LNCAP (cell line): ENCODE measurements at regions not wholly inside any gene's neighbourhood (a gene's known extent, or its start where the extent isn't known, plus 50 kb on each side); places are given as distances from the start of the nearest gene placed in this dataset.

Source experiments
- CTCF ChIP-seq: fragments of 450-650 bp; IDR thresholded peaks from 2 replicates; pipeline ENCODE4 v1.5.1; 2017; ENCODE audit warnings: mild to moderate bottlenecking

GRCh38 chr1:193846411-193846810 lies 660.0 kb upstream of the B3GALT2 start:
- no peak for TF ChIP-seq CTCF

GRCh38 chr1:193841857-193842256 lies 655.4 kb upstream of the B3GALT2 start:
- TF ChIP-seq CTCF: no peak

- no peak for TF ChIP-seq CTCF
These were observed 645.1 kb upstream of the B3GALT2 start for GRCh38 chr1:193831465-193831864.

- TF ChIP-seq CTCF: no peak
These were observed 641.1 kb upstream of the B3GALT2 start for GRCh38 chr1:193827516-193827915.

GRCh38 chr1:193819376-193819775 lies 633.0 kb upstream of the B3GALT2 start:
- TF ChIP-seq CTCF: no peak

- no peak for TF ChIP-seq CTCF
These were observed 620.8 kb upstream of the B3GALT2 start for GRCh38 chr1:193807208-193807607.

- TF ChIP-seq CTCF: no peak
These were observed 620.0 kb upstream of the B3GALT2 start for GRCh38 chr1:193806079-193807048.
